Bronchial epithelial cell (primary cell): ENCODE measurements at regions not wholly inside any gene's neighbourhood (a gene's known extent, or its start where the extent isn't known, plus 50 kb on each side); places are given as distances from the start of the nearest gene placed in this dataset.
A peak's percentile ranks its signal among the peaks of the same experiment; 100 is the strongest.

Experiments used
- DNase-seq: peaks from one replicate; pipeline ENCODE4 v3.0.0-alpha.2; 2010; ENCODE audit warnings: low read depth
- FAIRE-seq: peaks from 2 replicates; lab custom pipeline; 2011; peaks lifted over from hg19 to GRCh38; lab: Jason Lieb, UNC
- H3K27me3 ChIP-seq: 2 replicates; pipeline ENCODE4 v1.5.1; 2011; ENCODE audit warnings: low read length; ENCODE audit not compliant: control insufficient read depth, insufficient read depth
- H3K36me3 ChIP-seq: 2 replicates; pipeline ENCODE4 v1.5.1; 2011; ENCODE audit warnings: low read length; ENCODE audit not compliant: control insufficient read depth, insufficient read depth
- H3K4me3 ChIP-seq: 2 replicates; pipeline ENCODE4 v1.5.1; 2011; ENCODE audit warnings: mild to moderate bottlenecking, low read depth, low read length, control low read depth
- CTCF ChIP-seq: IDR thresholded peaks from 2 replicates; pipeline ENCODE4 v1.5.1; 2011; ENCODE audit warnings: mild to moderate bottlenecking, moderate library complexity, low read length, control low read depth, inconsistent platforms; ENCODE audit not compliant: insufficient read depth, severe bottlenecking

DNA sequence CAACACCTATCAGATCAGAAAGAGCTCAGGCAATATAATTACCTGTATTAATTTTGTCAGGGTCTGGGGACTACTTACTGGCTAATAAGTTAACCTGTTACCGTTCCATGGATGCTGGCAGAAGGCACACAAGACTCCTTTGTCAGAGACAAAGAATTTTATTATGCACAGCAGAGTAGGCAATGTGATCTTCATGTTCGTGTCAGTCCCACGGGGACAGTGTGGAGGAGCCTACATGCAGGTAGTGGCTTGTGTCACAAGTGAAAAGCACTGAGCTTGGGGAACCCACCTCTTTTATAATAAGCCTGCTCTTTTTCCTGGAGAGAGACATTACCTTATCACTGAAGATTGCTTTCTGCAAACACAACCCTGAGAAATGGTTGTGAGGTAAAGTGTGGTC is 96.9 kb downstream of the CD164 start:
- no peak overlapping the region for H3K4me3 ChIP-seq
- FAIRE-seq, result peak; percentile 18
- no peaks in the 10 kb centered on the region for H3K36me3 ChIP-seq
- peaks cover 10% of the 10 kb centered on the region for H3K27me3 ChIP-seq
- TF ChIP-seq CTCF, result no peak
- no peak for DNase-seq

DNA sequence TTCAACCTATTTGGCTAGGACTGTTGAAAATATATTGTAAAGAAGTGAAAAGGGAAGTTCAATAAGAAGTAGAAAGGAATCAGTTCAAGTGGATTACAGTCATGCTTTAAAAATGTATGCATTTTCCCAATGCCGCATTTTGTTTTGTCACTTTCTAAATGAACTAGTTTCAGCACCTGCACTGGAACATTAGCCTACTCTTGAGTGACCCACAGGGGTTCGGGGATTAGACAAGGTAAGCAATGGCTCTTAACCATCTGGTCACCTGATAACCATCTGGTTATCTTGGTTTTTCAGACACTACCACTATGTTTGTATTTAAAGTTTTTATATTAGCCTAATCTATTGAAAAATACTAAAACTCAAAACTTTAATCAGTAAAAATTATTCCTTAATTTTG is 97.6 kb downstream of the CD164 start:
- FAIRE-seq (no peak), DNase-seq (no peak)
- no peak for TF ChIP-seq CTCF
- H3K36me3 ChIP-seq, result no peaks in the 10 kb centered on the region
- peaks cover 9% of the 10 kb centered on the region for H3K27me3 ChIP-seq
- H3K4me3 ChIP-seq, result no peak overlapping the region

GRCh38 chr6:109282756-109283155 is 99.5 kb downstream of the CD164 start:
- FAIRE-seq (no peak), DNase-seq (no peak)
- Histone ChIP-seq H3K36me3 (no peaks in the 10 kb centered on the region), H3K4me3 (no peak overlapping the region), H3K27me3 (peaks cover 8% of the 10 kb centered on the region)
- no peak for TF ChIP-seq CTCF

- H3K27me3 ChIP-seq, result peaks cover 6% of the 10 kb centered on the region
- no peak for DNase-seq
- H3K36me3 ChIP-seq, result no peaks in the 10 kb centered on the region
- no peak overlapping the region for H3K4me3 ChIP-seq
- TF ChIP-seq CTCF, result no peak
- FAIRE-seq, result no peak
Observed at GRCh38 chr6:109279628-109280027, 102.6 kb downstream of the CD164 start.

- H3K4me3 ChIP-seq, result no peak overlapping the region
- H3K36me3 ChIP-seq, result no peaks in the 10 kb centered on the region
- DNase-seq (no peak), FAIRE-seq (no peak)
- no peak for TF ChIP-seq CTCF
- H3K27me3 ChIP-seq, result no peaks in the 10 kb centered on the region
Observed at GRCh38 chr6:109271622-109272021, 110.6 kb downstream of the CD164 start.

DNA sequence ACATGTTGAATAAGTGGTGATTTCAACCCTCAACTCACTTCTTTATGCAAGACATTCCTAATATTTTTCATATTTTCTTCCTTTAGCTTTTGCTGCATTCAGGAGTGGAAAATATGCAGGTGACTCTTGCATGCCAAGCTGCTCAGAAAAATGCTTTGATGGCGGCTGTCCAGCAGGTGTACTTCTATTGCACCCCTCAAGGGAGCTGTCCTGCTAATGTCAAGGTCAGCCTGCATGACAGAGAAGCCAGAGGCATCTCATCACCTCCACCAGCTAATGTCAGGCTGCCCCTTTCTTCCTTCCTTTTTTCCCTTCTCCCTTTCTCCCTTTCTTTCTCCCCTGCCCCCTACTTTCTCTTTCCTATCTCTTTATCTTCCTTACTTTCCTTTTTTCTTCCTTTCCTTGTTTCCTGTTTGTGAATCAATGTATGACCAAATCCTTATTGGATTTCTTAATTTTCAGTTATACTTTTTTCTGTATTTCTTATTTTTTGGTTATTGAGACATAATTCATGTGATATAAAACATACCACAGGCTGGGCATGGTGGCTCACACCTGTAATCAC is 112.2 kb downstream of the CD164 start:
- Histone ChIP-seq H3K36me3 (no peaks in the 10 kb centered on the region), H3K27me3 (no peaks in the 10 kb centered on the region), H3K4me3 (no peak overlapping the region)
- FAIRE-seq (no peak), DNase-seq (no peak)
- no peak for TF ChIP-seq CTCF
